ENCODE measurements at regions not wholly inside any gene's neighbourhood (a gene's known extent, or its start where the extent isn't known, plus 50 kb on each side); places are given as distances from the start of the nearest gene placed in this dataset.

DNA sequence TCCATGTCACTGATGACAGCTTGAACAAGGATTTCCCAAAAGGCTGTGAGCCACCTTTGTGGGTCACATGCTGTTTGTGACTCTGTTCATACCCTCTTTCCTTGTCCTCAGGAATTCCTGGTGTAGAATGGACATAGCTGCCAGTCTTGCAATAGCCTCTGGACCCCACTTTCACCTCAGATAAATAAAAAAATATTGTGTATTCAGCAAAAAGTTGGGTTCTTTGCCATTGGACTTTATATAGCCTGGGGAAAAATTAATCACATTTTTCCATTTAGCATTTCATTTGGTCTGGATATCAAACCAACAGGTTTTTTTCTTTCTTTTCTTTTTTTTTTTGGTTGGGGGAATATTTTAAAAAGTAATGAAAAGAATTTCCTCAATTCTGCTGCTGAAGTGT is 144.8 kb downstream of the PDCD6IP start:
- TF ChIP-seq EZH2 (IDR thresholded peaks at IDR 0.05; ENCODE audit: borderline replicate concordance, low read depth, low read length, severe bottlenecking) (no peak), POLR2AphosphoS5 (IDR thresholded peaks at IDR 0.05; ENCODE audit: insufficient read depth, low read depth, low read length) (no peak), POLR2A (IDR thresholded peaks at IDR 0.05; ENCODE audit: low read depth, low read length) (no peak), JUN (IDR thresholded peaks at IDR 0.05; ENCODE audit: borderline replicate concordance, insufficient read depth, insufficient read length, low read depth) (no peak)
- TF ChIP-seq, protein P1, sequence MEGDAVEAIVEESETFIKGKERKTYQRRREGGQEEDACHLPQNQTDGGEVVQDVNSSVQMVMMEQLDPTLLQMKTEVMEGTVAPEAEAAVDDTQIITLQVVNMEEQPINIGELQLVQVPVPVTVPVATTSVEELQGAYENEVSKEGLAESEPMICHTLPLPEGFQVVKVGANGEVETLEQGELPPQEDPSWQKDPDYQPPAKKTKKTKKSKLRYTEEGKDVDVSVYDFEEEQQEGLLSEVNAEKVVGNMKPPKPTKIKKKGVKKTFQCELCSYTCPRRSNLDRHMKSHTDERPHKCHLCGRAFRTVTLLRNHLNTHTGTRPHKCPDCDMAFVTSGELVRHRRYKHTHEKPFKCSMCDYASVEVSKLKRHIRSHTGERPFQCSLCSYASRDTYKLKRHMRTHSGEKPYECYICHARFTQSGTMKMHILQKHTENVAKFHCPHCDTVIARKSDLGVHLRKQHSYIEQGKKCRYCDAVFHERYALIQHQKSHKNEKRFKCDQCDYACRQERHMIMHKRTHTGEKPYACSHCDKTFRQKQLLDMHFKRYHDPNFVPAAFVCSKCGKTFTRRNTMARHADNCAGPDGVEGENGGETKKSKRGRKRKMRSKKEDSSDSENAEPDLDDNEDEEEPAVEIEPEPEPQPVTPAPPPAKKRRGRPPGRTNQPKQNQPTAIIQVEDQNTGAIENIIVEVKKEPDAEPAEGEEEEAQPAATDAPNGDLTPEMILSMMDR (IDR thresholded peaks at IDR 0.05; ENCODE audit: extremely low read depth in 1 of 2, insufficient read depth in 1 of 2, low read depth in 1 of 2, low read length in 2 of 2) = no peak

All from endothelial cell of umbilical vein (primary cell).